ENCODE measurements at regions not wholly inside any gene's neighbourhood (a gene's known extent, or its start where the extent isn't known, plus 50 kb on each side); places are given as distances from the start of the nearest gene placed in this dataset.

- peaks cover 6% of the 10 kb centered on the region for H3K4me1 ChIP-seq
- no peak overlapping the region for H3K27ac ChIP-seq
- no peak for TF ChIP-seq CTCF (IDR thresholded peaks at IDR 0.05)
- H3K9me3 ChIP-seq = no peaks in the 10 kb centered on the region
- no peaks in the 10 kb centered on the region for H3K27me3 ChIP-seq (ENCODE audit: low read depth)
- intact Hi-C loops (cut with DNase I) = no loop called here
- DNase-seq (no peak), ATAC-seq (no peak)
- no peaks in the 10 kb centered on the region for H3K36me3 ChIP-seq
- no peak overlapping the region for H3K4me3 ChIP-seq
Observed at GRCh38 chr2:216808805-216809425, 50.9 kb downstream of the TNP1 start.

GRCh38 chr2:216807857-216808272 is 52.0 kb downstream of the TNP1 start:
- peak; percentile 34 to 79 for ATAC-seq
- H3K9me3 ChIP-seq = no peaks in the 10 kb centered on the region
- TF ChIP-seq CTCF (IDR thresholded peaks at IDR 0.05) = no peak
- H3K4me1 ChIP-seq = peaks cover 6% of the 10 kb centered on the region
- H3K36me3 ChIP-seq = no peaks in the 10 kb centered on the region
- no peaks in the 10 kb centered on the region for H3K27me3 ChIP-seq (ENCODE audit: low read depth)
- no peak overlapping the region for H3K4me3 ChIP-seq
- intact Hi-C loops (cut with DNase I) = no loop called here
- H3K27ac ChIP-seq = no peak overlapping the region
- DNase-seq = peak; percentile 72

- no peaks in the 10 kb centered on the region for H3K9me3 ChIP-seq
- intact Hi-C loops (cut with DNase I) = no loop called here
- DNase-seq (no peak), ATAC-seq (peak; percentile 33 to 35)
- H3K27ac ChIP-seq = no peak overlapping the region
- H3K4me3 ChIP-seq = no peak overlapping the region
- H3K36me3 ChIP-seq = no peaks in the 10 kb centered on the region
- H3K4me1 ChIP-seq = peaks cover 6% of the 10 kb centered on the region
- TF ChIP-seq CTCF (IDR thresholded peaks at IDR 0.05) = no peak
- H3K27me3 ChIP-seq (ENCODE audit: low read depth) = no peaks in the 10 kb centered on the region
Observed at GRCh38 chr2:216804357-216805350, 55.2 kb downstream of the TNP1 start.

GRCh38 chr2:216803791-216804190 is 56.1 kb downstream of the TNP1 start:
- DNase-seq = no peak

More at GRCh38 chr2:216803791-216804190, 56.1 kb downstream of the TNP1 start:
- TF ChIP-seq CTCF (IDR thresholded peaks at IDR 0.05) = no peak
- intact Hi-C loops (cut with DNase I) = no loop called here
- H3K27me3 ChIP-seq (ENCODE audit: low read depth) = no peaks in the 10 kb centered on the region
- no peak for ATAC-seq
- H3K36me3 ChIP-seq = no peaks in the 10 kb centered on the region
- no peak overlapping the region for H3K27ac ChIP-seq
- H3K4me3 ChIP-seq = no peak overlapping the region
- H3K9me3 ChIP-seq = no peaks in the 10 kb centered on the region
- peaks cover 6% of the 10 kb centered on the region for H3K4me1 ChIP-seq
